Brain microvascular endothelial cell (primary cell): ENCODE measurements at regions not wholly inside any gene's neighbourhood (a gene's known extent, or its start where the extent isn't known, plus 50 kb on each side); places are given as distances from the start of the nearest gene placed in this dataset.
"Not testable (repeated sequence)": the region's sequence is repeated elsewhere in the genome, so short reads cannot be mapped to it uniquely, and the experiment has no call there.

Experiments used
- DNase-seq: peaks from one replicate; pipeline ENCODE4 v3.0.0-alpha.2; 2020
- H3K27ac ChIP-seq: fragments of 250-450 bp; sonication (Bioruptor Pico); 2 replicates; pipeline ENCODE4 v1.5.1; 2020; ENCODE audit warnings: mild to moderate bottlenecking, moderate library complexity
- H3K27me3 ChIP-seq: fragments of 250-450 bp; sonication (Bioruptor Pico); replicated peaks from 2 replicates; pipeline ENCODE4 v1.5.1; 2020; ENCODE audit warnings: mild to moderate bottlenecking
- H3K36me3 ChIP-seq: fragments of 250-450 bp; sonication (Bioruptor Pico); replicated peaks from 2 replicates; pipeline ENCODE4 v1.5.1; 2020; ENCODE audit warnings: mild to moderate bottlenecking
- H3K4me3 ChIP-seq: 2 replicates; pipeline ENCODE4 v1.5.1; 2011; ENCODE audit warnings: low read depth, mild to moderate bottlenecking, control low read depth, low read length, moderate library complexity
- in situ Hi-C: cut with HindIII; loops from 2 replicates; pipeline ENCODE4 v1.10.0; 2017; ENCODE audit warnings: low sequenced_read_pairs, low pct_ligation_motif_present
- TF ChIP-seq, protein P1 (sequence below): IDR thresholded peaks from 2 replicates; pipeline ENCODE4 v1.5.1; 2011; ENCODE audit warnings: low read depth, mild to moderate bottlenecking, moderate library complexity, low read length, control low read depth, inconsistent platforms; ENCODE audit errors: missing control alignments

DNA sequence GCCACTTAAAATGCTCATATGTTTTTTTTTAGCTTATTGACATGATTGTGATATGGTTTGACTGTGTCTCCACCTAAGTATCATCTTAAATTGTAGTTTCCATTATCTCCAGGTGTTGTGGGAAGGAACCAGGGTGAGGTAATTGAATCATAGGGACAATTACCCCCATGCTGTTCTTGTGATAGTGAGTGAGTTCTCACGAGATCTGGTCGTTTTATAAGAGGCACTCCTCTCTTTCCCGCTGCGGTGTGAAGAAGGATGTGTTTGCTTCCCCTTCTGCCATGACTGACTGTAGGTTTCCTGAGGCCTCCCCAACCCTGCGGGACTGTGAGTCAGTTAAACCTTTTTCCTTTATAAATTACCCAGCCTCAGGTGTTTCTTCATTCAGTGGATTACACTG, 80.5 kb upstream of the ETV1 start:
- in situ Hi-C loops = no loop called here
- TF ChIP-seq, protein P1, sequence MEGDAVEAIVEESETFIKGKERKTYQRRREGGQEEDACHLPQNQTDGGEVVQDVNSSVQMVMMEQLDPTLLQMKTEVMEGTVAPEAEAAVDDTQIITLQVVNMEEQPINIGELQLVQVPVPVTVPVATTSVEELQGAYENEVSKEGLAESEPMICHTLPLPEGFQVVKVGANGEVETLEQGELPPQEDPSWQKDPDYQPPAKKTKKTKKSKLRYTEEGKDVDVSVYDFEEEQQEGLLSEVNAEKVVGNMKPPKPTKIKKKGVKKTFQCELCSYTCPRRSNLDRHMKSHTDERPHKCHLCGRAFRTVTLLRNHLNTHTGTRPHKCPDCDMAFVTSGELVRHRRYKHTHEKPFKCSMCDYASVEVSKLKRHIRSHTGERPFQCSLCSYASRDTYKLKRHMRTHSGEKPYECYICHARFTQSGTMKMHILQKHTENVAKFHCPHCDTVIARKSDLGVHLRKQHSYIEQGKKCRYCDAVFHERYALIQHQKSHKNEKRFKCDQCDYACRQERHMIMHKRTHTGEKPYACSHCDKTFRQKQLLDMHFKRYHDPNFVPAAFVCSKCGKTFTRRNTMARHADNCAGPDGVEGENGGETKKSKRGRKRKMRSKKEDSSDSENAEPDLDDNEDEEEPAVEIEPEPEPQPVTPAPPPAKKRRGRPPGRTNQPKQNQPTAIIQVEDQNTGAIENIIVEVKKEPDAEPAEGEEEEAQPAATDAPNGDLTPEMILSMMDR = no peak
- Histone ChIP-seq H3K4me3 (no peak overlapping the region), H3K27me3 (no peaks in the 10 kb centered on the region), H3K27ac (no peak overlapping the region), H3K36me3 (no peaks in the 10 kb centered on the region)
- no peak for DNase-seq

DNA sequence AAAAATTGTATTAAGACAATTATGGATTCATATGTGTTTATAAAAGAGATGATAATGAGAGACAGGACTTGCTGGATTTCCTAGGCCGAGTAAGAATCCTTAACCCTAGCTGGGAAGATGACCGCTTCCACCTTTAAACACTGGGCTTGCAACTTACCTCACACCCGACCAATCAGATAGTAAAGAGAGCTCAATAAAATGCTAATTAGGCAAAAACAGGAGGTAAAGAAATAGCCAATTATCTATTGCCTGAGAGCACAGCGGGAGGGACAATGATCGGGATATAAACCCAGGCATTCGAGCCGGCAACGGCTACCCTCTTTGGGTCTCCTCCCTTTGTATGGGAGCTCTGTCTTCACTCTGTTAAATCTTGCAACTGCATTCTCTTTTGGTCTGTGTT, 77.3 kb upstream of the ETV1 start:
- not testable (repeated sequence) for H3K27me3 ChIP-seq

DNA sequence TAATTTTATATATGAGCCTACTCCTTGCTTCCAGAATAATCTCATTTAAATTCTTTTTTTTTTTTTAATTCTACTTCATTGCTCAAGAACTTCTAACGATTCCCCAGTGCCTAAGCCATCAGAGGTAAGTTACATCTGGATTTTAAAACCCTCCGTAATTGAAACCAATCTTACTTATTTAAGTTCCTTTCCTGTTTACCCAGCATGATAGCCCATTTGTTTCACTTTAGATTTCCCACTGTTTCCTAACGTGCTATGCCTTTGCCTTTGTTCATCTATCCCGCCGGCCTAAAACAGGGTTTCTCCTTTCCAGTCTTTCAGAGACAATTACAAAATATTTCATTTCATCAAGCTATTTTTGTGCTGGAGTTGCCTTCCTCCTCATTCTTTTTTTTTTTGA, 75.8 kb upstream of the ETV1 start:
- no peaks in the 10 kb centered on the region for H3K27me3 ChIP-seq
- no peak overlapping the region for H3K4me3 ChIP-seq
- no peaks in the 10 kb centered on the region for H3K36me3 ChIP-seq
- no peak overlapping the region for H3K27ac ChIP-seq
- TF ChIP-seq, protein P1 = no peak
- no peak for DNase-seq
- in situ Hi-C loops = no loop called here

More for the DNA sequence above, 77.3 kb upstream of the ETV1 start:
- DNase-seq, in situ Hi-C loops, H3K27ac ChIP-seq, H3K4me3 ChIP-seq, H3K36me3 ChIP-seq: not testable (repeated sequence)

DNA sequence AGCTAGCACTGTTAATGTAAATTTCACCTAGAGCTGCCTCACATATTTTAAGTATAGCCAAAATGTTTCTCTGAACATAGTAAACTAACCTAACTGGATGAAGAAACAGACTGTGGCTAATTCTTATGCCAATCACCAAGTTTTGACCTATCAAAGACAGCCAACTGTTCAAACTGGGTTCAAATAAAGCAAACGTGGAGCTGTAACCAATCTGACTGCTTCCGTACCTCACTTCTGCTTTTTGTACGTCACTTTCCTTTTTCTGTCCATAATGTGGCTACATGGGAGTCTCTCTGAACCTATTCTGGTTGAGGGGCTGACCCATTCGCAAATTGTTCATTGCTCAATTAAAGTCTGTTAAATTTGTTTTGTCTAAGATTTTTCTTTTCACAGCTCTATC, 66.3 kb upstream of the ETV1 start:
- DNase-seq = no peak
- Histone ChIP-seq H3K27me3 (no peaks in the 10 kb centered on the region), H3K4me3 (no peak overlapping the region), H3K27ac (no peak overlapping the region), H3K36me3 (no peaks in the 10 kb centered on the region)
- in situ Hi-C loops = no loop called here
- TF ChIP-seq, protein P1 = no peak

DNA sequence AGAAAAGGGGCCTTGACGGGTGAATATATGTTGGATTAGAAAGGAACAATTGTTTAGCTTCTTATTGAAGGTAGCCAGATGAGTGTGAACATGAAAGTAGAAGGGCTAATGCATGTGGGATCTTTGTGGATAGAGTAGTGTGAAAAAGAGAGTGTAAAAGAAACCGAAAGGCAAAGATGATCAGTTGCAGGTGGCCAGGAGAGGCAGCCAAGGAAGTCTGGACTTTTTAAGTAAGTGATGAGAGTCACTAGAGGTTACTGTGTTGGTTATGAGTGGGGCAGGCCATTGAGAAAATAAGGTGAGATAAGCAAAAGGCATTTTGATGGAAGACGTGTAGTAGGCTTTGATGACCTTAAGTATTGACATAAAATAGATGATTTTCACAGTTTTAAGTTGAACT, 64.7 kb upstream of the ETV1 start:
- H3K36me3 ChIP-seq = no peaks in the 10 kb centered on the region
- no peak for DNase-seq
- H3K4me3 ChIP-seq = no peak overlapping the region
- H3K27me3 ChIP-seq = no peaks in the 10 kb centered on the region
- in situ Hi-C loops = no loop called here
- TF ChIP-seq, protein P1 = no peak
- H3K27ac ChIP-seq = no peak overlapping the region

DNA sequence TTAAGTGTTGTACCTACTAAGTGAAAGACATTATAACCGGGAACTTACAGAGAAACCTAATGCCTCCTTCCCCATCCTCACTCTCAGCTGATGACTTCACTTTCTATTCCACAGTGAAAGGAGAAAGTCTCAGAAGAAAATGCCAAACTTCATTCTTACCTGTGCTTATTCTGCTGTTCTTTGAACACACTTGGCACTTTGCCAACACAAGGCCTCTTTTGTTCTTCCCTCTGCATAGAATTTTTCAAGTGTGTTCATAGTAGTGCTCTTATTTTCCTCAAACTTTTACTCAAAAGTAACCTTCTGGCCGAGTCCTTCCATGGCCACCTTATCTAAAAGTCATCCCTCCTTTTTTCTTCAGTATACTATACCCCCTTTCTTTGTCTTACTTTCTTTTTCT, 59.4 kb upstream of the ETV1 start:
- in situ Hi-C loops = no loop called here
- TF ChIP-seq, protein P1 = no peak
- H3K4me3 ChIP-seq = no peak overlapping the region
- H3K27ac ChIP-seq = no peak overlapping the region
- H3K27me3 ChIP-seq = no peaks in the 10 kb centered on the region
- DNase-seq = no peak
- H3K36me3 ChIP-seq = no peaks in the 10 kb centered on the region
